ENCODE measurements at regions not wholly inside any gene's neighbourhood (a gene's known extent, or its start where the extent isn't known, plus 50 kb on each side); places are given as distances from the start of the nearest gene placed in this dataset.

DNA sequence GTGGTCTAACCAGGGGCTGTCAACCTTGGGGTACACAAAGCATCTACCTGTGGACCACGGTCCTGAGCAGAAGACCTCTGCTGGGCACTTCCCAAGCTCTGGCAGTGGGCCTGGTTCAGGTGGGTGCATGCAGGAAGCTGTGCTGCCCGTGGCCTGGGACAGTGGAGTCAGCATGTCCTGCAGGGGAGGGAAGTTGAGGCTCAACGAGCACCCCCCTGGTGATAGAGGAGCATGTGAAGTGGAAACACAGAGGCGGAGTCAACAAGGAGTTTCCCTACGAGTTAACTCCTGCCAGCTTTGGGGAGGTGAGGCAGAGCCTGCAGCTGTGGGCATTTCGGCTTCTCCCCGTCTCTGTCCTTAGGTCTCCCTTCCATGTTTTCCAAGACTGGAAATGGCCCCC is 67.5 kb upstream of the IRX2 start:
- H3K4me3 ChIP-seq (ENCODE audit: low read depth in 2 of 2, low read length in 2 of 2) = no peak overlapping the region
- no peaks in the 10 kb centered on the region for H3K4me1 ChIP-seq (ENCODE audit: control insufficient read depth, insufficient read depth, low read length)
- no TSS peak for BruUV-seq (replicated peaks)
- ChIA-PET POLR2A (no interaction called here), CTCF (no interaction called here)
- no peaks in the 10 kb centered on the region for H3K9me3 ChIP-seq (ENCODE audit: control insufficient read depth, insufficient read depth, low read depth, low read length)
- ATAC-seq (no peak), DNase-seq (ENCODE audit: low read depth, low spot score) (no peak)
- intact Hi-C loops (cut with micrococcal nuclease; ENCODE audit: unreplicated experiment) (no loop called here), in situ Hi-C loops (cut with HindIII; ENCODE audit: low pct_unique_long_range_greater_than_20kb, low sequenced_read_pairs) (no loop called here)
- no peak for TF ChIP-seq SIN3A (IDR thresholded peaks at IDR 0.05; ENCODE audit: borderline replicate concordance, insufficient read depth, low read depth, low read length)
- no peak for TF ChIP-seq POLR2AphosphoS5 (IDR thresholded peaks at IDR 0.05; ENCODE audit: low read depth, low read length)
- TF ChIP-seq, protein P1, sequence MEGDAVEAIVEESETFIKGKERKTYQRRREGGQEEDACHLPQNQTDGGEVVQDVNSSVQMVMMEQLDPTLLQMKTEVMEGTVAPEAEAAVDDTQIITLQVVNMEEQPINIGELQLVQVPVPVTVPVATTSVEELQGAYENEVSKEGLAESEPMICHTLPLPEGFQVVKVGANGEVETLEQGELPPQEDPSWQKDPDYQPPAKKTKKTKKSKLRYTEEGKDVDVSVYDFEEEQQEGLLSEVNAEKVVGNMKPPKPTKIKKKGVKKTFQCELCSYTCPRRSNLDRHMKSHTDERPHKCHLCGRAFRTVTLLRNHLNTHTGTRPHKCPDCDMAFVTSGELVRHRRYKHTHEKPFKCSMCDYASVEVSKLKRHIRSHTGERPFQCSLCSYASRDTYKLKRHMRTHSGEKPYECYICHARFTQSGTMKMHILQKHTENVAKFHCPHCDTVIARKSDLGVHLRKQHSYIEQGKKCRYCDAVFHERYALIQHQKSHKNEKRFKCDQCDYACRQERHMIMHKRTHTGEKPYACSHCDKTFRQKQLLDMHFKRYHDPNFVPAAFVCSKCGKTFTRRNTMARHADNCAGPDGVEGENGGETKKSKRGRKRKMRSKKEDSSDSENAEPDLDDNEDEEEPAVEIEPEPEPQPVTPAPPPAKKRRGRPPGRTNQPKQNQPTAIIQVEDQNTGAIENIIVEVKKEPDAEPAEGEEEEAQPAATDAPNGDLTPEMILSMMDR (IDR thresholded peaks at IDR 0.05) = no peak
- TF ChIP-seq REST (IDR thresholded peaks at IDR 0.05; ENCODE audit: insufficient read depth in 1 of 2, low read depth in 2 of 2, low read length in 1 of 2) = no peak
- no peak for TF ChIP-seq TCF7L2 (IDR thresholded peaks at IDR 0.05; ENCODE audit: low read depth, low read length)
- H3K36me3 ChIP-seq (ENCODE audit: control insufficient read depth, insufficient read depth, low read length) = no peaks in the 10 kb centered on the region
- H3K27me3 ChIP-seq (ENCODE audit: control insufficient read depth, insufficient read depth, low read length) = no peaks in the 10 kb centered on the region
- H3K27ac ChIP-seq (ENCODE audit: low read length) = no peak overlapping the region

DNA sequence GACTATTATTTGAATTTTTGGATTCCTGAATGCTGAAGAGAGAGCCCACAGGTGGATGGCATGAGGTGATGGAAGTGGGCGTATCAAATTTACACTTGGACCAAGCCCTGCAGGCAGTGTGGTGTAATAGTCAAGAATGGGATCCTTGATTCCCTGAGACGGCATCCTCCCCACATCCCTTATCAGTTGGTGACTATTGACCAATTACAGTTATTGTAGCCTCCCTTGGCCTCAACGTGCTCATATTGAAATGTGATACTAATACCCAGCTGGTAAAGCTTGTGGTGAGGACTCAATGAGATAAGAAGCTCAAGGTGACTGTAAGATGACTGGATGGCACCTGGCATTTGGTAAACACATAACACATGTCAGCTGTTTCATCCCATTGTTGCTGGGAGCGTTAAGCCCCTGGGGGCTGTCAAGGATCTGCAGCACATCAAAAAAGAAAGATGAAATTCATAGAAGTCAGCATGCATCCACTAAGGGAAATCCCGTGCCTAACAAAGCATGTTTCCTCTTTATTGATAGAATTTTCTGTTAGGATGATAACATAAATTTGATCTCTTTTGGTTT is 65.6 kb upstream of the IRX2 start:
- no peak for ATAC-seq
- Histone ChIP-seq H3K4me3 (ENCODE audit: low read depth in 2 of 2, low read length in 2 of 2) (no peak overlapping the region), H3K27ac (ENCODE audit: low read length) (no peak overlapping the region), H3K27me3 (ENCODE audit: control insufficient read depth, insufficient read depth, low read length) (no peaks in the 10 kb centered on the region; the same call in 1 of the 2 replicates), H3K36me3 (ENCODE audit: control insufficient read depth, insufficient read depth, low read length) (no peaks in the 10 kb centered on the region), H3K4me1 (ENCODE audit: control insufficient read depth, insufficient read depth, low read length) (no peaks in the 10 kb centered on the region), H3K9me3 (ENCODE audit: control insufficient read depth, insufficient read depth, low read depth, low read length) (no peaks in the 10 kb centered on the region)
- BruUV-seq (replicated peaks) = no TSS peak
- in situ Hi-C loops (cut with HindIII; ENCODE audit: low pct_unique_long_range_greater_than_20kb, low sequenced_read_pairs) (no loop called here), intact Hi-C loops (cut with micrococcal nuclease; ENCODE audit: unreplicated experiment) (no loop called here)
- DNase-seq (ENCODE audit: low read depth, low spot score) = no peak
- TF ChIP-seq REST (IDR thresholded peaks at IDR 0.05; ENCODE audit: insufficient read depth in 1 of 2, low read depth in 2 of 2, low read length in 1 of 2) = no peak
- TF ChIP-seq, protein P1 (IDR thresholded peaks at IDR 0.05) = no peak
- no peak for TF ChIP-seq SIN3A (IDR thresholded peaks at IDR 0.05; ENCODE audit: borderline replicate concordance, insufficient read depth, low read depth, low read length)
- no peak for TF ChIP-seq POLR2AphosphoS5 (IDR thresholded peaks at IDR 0.05; ENCODE audit: low read depth, low read length)
- ChIA-PET POLR2A (no interaction called here), CTCF (no interaction called here)

Measured in Panc1 (cell line).